T47D (cell line): ENCODE measurements at regions not wholly inside any gene's neighbourhood (a gene's known extent, or its start where the extent isn't known, plus 50 kb on each side); places are given as distances from the start of the nearest gene placed in this dataset.
A peak's percentile ranks its signal among the peaks of the same experiment; 100 is the strongest.

Experiments
- DNase-seq, 2 experiments: peaks; one replicate each; pipeline versions ENCODE4 v3.0.0 to v3.0.0-alpha.2; 2011 to 2012; ENCODE audit warnings: low read depth in 1 of 2, low spot score in 1 of 2
- JUND ChIP-seq: IDR thresholded peaks from 2 replicates; pipeline ENCODE4 v1.6.1; 2012; ENCODE audit warnings: low read depth
- in situ Hi-C: cut with HindIII; loops from 2 replicates; pipeline ENCODE4 v1.10.0; 2016; ENCODE audit warnings: low sequenced_read_pairs, low pct_unique_long_range_greater_than_20kb

GRCh38 chr2:136362676-136363390 is 244.9 kb upstream of the CXCR4 start:
- no peak for DNase-seq
- in situ Hi-C loops = no loop called here
- no peak for TF ChIP-seq JUND

- in situ Hi-C loops = no loop called here
- TF ChIP-seq JUND = no peak
- no peak for DNase-seq
Measured at GRCh38 chr2:136361521-136361920, 243.6 kb upstream of the CXCR4 start.

- in situ Hi-C loops = no loop called here
- DNase-seq = no peak
- no peak for TF ChIP-seq JUND
Measured at GRCh38 chr2:136360790-136361189, 242.8 kb upstream of the CXCR4 start.

GRCh38 chr2:136359121-136359965 is 241.4 kb upstream of the CXCR4 start:
- no peak for DNase-seq
- in situ Hi-C loops = no loop called here
- TF ChIP-seq JUND = no peak

- TF ChIP-seq JUND = no peak
- in situ Hi-C loops = no loop called here
- no peak for DNase-seq
Measured at GRCh38 chr2:136358576-136358975, 240.6 kb upstream of the CXCR4 start.

GRCh38 chr2:136357007-136357380 is 239.0 kb upstream of the CXCR4 start:
- in situ Hi-C loops = no loop called here
- DNase-seq = no peak

GRCh38 chr2:136356125-136357006 is 238.4 kb upstream of the CXCR4 start:
- DNase-seq = peak in 1 of 2 experiments; percentile 6
- no peak for TF ChIP-seq JUND
- in situ Hi-C loops = no loop called here

More at GRCh38 chr2:136357007-136357380, 239.0 kb upstream of the CXCR4 start:
- TF ChIP-seq JUND = no peak

GRCh38 chr2:136351684-136352083 is 233.7 kb upstream of the CXCR4 start:
- no peak for TF ChIP-seq JUND
- no peak for DNase-seq
- in situ Hi-C loops = no loop called here

GRCh38 chr2:136347981-136348380 is 230.0 kb upstream of the CXCR4 start:
- TF ChIP-seq JUND = no peak
- in situ Hi-C loops = no loop called here
- no peak for DNase-seq

GRCh38 chr2:136344339-136344738 is 226.4 kb upstream of the CXCR4 start:
- no peak for TF ChIP-seq JUND
- in situ Hi-C loops = no loop called here
- no peak for DNase-seq

GRCh38 chr2:136342138-136342537 is 224.2 kb upstream of the CXCR4 start:
- in situ Hi-C loops = no loop called here

GRCh38 chr2:136334967-136335366 is 217.0 kb upstream of the CXCR4 start:
- no peak for DNase-seq
- in situ Hi-C loops = no loop called here
- no peak for TF ChIP-seq JUND

More at GRCh38 chr2:136342138-136342537, 224.2 kb upstream of the CXCR4 start:
- no peak for TF ChIP-seq JUND
- no peak for DNase-seq
